ENCODE measurements at regions not wholly inside any gene's neighbourhood (a gene's known extent, or its start where the extent isn't known, plus 50 kb on each side); places are given as distances from the start of the nearest gene placed in this dataset.

- Mint-ChIP-seq H3K27ac (no peak overlapping the region), H3K9me3 (peaks cover 2 to 6% of the 10 kb centered on the region in 2 donors), H3K4me3 (no peak overlapping the region), H3K27me3 (ENCODE audit: low read depth in 2 of 2) (peaks cover 6 to 7% of the 10 kb centered on the region in 2 donors), H3K4me1 (no peaks in the 10 kb centered on the region), H3K36me3 (no peaks in the 10 kb centered on the region)
- no peak for DNase-seq
- ATAC-seq = no peak
- TF ChIP-seq, protein P1, sequence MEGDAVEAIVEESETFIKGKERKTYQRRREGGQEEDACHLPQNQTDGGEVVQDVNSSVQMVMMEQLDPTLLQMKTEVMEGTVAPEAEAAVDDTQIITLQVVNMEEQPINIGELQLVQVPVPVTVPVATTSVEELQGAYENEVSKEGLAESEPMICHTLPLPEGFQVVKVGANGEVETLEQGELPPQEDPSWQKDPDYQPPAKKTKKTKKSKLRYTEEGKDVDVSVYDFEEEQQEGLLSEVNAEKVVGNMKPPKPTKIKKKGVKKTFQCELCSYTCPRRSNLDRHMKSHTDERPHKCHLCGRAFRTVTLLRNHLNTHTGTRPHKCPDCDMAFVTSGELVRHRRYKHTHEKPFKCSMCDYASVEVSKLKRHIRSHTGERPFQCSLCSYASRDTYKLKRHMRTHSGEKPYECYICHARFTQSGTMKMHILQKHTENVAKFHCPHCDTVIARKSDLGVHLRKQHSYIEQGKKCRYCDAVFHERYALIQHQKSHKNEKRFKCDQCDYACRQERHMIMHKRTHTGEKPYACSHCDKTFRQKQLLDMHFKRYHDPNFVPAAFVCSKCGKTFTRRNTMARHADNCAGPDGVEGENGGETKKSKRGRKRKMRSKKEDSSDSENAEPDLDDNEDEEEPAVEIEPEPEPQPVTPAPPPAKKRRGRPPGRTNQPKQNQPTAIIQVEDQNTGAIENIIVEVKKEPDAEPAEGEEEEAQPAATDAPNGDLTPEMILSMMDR (IDR thresholded peaks at IDR 0.05) = no peak
- Histone ChIP-seq H3K36me3 (ENCODE audit: control insufficient read depth, insufficient read depth, low read length) (no peaks in the 10 kb centered on the region), H3K4me3 (ENCODE audit: low read length) (no peak overlapping the region), H3K9me3 (ENCODE audit: control insufficient read depth, insufficient read depth, low read length) (no peaks in the 10 kb centered on the region), H3K27me3 (ENCODE audit: control insufficient read depth, insufficient read depth, low read length) (no peaks in the 10 kb centered on the region), H3K27ac (ENCODE audit: low read length) (no peak overlapping the region), H3K4me1 (ENCODE audit: control insufficient read depth, insufficient read depth, low read length) (no peaks in the 10 kb centered on the region)
- intact Hi-C loops (cut with micrococcal nuclease) = no loop called here
- 84% methylated on average over 3 of the region's 3 CpGs for WGBS (ENCODE audit: insufficient coverage)
Measured at GRCh38 chr5:15079566-15079965, 208.0 kb upstream of the ANKH start.

- H3K4me3 Mint-ChIP-seq = no peak overlapping the region
- no peak overlapping the region for H3K27ac ChIP-seq (ENCODE audit: low read length)
- intact Hi-C loops (cut with micrococcal nuclease) = no loop called here
Measured at GRCh38 chr5:15074651-15075050, 203.1 kb upstream of the ANKH start.

DNA sequence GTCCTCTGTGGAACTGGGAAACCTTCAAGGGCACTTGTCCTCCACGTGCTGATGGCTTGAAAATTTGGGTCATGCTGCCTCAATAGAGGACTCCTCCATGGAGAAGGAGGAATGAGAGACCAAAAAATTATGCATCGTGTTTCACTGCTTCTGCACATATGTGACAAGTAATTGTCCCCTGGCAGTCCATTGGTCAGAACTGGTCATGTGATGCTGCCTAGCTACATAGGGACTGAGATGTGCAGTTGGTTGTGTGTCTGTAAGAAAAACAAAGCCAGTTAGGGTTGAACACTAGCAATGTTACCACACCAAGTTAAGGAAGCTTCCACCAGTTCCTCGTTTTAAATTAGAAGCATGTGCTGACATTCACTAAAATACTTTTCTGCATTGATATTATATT lies 201.9 kb upstream of the ANKH start:
- no peaks in the 10 kb centered on the region for H3K4me1 Mint-ChIP-seq
- intact Hi-C loops (cut with micrococcal nuclease) = no loop called here
- WGBS (ENCODE audit: insufficient coverage) = 81% methylated on average over 2 of the region's 3 CpGs

More at GRCh38 chr5:15074651-15075050, 203.1 kb upstream of the ANKH start:
- ATAC-seq (no peak), DNase-seq (no peak)
- H3K4me1 Mint-ChIP-seq = no peaks in the 10 kb centered on the region
- H3K4me1 ChIP-seq (ENCODE audit: control insufficient read depth, insufficient read depth, low read length) = no peaks in the 10 kb centered on the region
- H3K36me3 Mint-ChIP-seq = no peaks in the 10 kb centered on the region
- H3K27ac Mint-ChIP-seq = no peak overlapping the region
- no peaks in the 10 kb centered on the region for H3K36me3 ChIP-seq (ENCODE audit: control insufficient read depth, insufficient read depth, low read length)
- H3K27me3 Mint-ChIP-seq (ENCODE audit: low read depth in 2 of 2) = peaks cover 1 to 9% of the 10 kb centered on the region in 2 donors
- no peak overlapping the region for H3K4me3 ChIP-seq (ENCODE audit: low read length)
- TF ChIP-seq, protein P1 (IDR thresholded peaks at IDR 0.05) = no peak
- no peaks in the 10 kb centered on the region for H3K27me3 ChIP-seq (ENCODE audit: control insufficient read depth, insufficient read depth, low read length)
- no peaks in the 10 kb centered on the region for H3K9me3 ChIP-seq (ENCODE audit: control insufficient read depth, insufficient read depth, low read length)
- H3K9me3 Mint-ChIP-seq = peaks cover 0 to 6% of the 10 kb centered on the region in 2 donors

GRCh38 chr5:15070907-15071306 lies 199.3 kb upstream of the ANKH start:
- Histone ChIP-seq H3K27me3 (ENCODE audit: control insufficient read depth, insufficient read depth, low read length) (no peaks in the 10 kb centered on the region), H3K4me1 (ENCODE audit: control insufficient read depth, insufficient read depth, low read length) (no peaks in the 10 kb centered on the region), H3K4me3 (ENCODE audit: low read length) (no peak overlapping the region), H3K9me3 (ENCODE audit: control insufficient read depth, insufficient read depth, low read length) (no peaks in the 10 kb centered on the region), H3K36me3 (ENCODE audit: control insufficient read depth, insufficient read depth, low read length) (no peaks in the 10 kb centered on the region), H3K27ac (ENCODE audit: low read length) (no peak overlapping the region)
- ATAC-seq = no peak
- H3K27ac Mint-ChIP-seq = no peak overlapping the region
- DNase-seq = no peak
- peaks cover 0 to 5% of the 10 kb centered on the region in 2 donors for H3K27me3 Mint-ChIP-seq (ENCODE audit: low read depth in 2 of 2)
- intact Hi-C loops (cut with micrococcal nuclease) = no loop called here
- TF ChIP-seq, protein P1 (IDR thresholded peaks at IDR 0.05) = no peak
- H3K4me1 Mint-ChIP-seq = no peaks in the 10 kb centered on the region
- no peaks in the 10 kb centered on the region for H3K36me3 Mint-ChIP-seq
- H3K4me3 Mint-ChIP-seq = no peak overlapping the region
- 79% methylated on average over 6 of the region's 6 CpGs for WGBS (ENCODE audit: insufficient coverage)
- peaks cover 2 to 5% of the 10 kb centered on the region in 2 donors for H3K9me3 Mint-ChIP-seq

More for the DNA sequence above, 201.9 kb upstream of the ANKH start:
- Histone ChIP-seq H3K4me3 (ENCODE audit: low read length) (no peak overlapping the region), H3K9me3 (ENCODE audit: control insufficient read depth, insufficient read depth, low read length) (no peaks in the 10 kb centered on the region), H3K4me1 (ENCODE audit: control insufficient read depth, insufficient read depth, low read length) (no peaks in the 10 kb centered on the region), H3K36me3 (ENCODE audit: control insufficient read depth, insufficient read depth, low read length) (no peaks in the 10 kb centered on the region), H3K27ac (ENCODE audit: low read length) (no peak overlapping the region), H3K27me3 (ENCODE audit: control insufficient read depth, insufficient read depth, low read length) (no peaks in the 10 kb centered on the region)
- no peak for ATAC-seq
- TF ChIP-seq, protein P1 (IDR thresholded peaks at IDR 0.05) = no peak
- H3K27me3 Mint-ChIP-seq (ENCODE audit: low read depth in 2 of 2) = peaks cover 0 to 9% of the 10 kb centered on the region in 2 donors
- H3K27ac Mint-ChIP-seq = no peak overlapping the region
- H3K4me3 Mint-ChIP-seq = no peak overlapping the region
- no peak for DNase-seq
- H3K36me3 Mint-ChIP-seq = no peaks in the 10 kb centered on the region
- peaks cover 0 to 6% of the 10 kb centered on the region in 2 donors for H3K9me3 Mint-ChIP-seq

All from natural killer cell (primary cell).